ENCODE measurements at regions not wholly inside any gene's neighbourhood (a gene's known extent, or its start where the extent isn't known, plus 50 kb on each side); places are given as distances from the start of the nearest gene placed in this dataset.
"Not testable (repeated sequence)": the region's sequence is repeated elsewhere in the genome, so short reads cannot be mapped to it uniquely, and the experiment has no call there.

GRCh38 chr5:12125895-12126294, 221.6 kb upstream of the CTNND2 start:
- no peak for DNase-seq (ENCODE audit: low spot score)

- DNase-seq (ENCODE audit: low spot score): no peak
Observed at GRCh38 chr5:12119657-12120056, 215.4 kb upstream of the CTNND2 start.

GRCh38 chr5:12114075-12114474, 209.8 kb upstream of the CTNND2 start:
- no peak for DNase-seq (ENCODE audit: low spot score)

GRCh38 chr5:12113062-12113461, 208.8 kb upstream of the CTNND2 start:
- no peak for DNase-seq (ENCODE audit: low spot score)

- no peak for DNase-seq (ENCODE audit: low spot score)
Observed at GRCh38 chr5:12111261-12111660, 207.0 kb upstream of the CTNND2 start.

GRCh38 chr5:12110629-12111028, 206.4 kb upstream of the CTNND2 start:
- DNase-seq (ENCODE audit: low spot score): no peak

GRCh38 chr5:12109075-12109688, 204.9 kb upstream of the CTNND2 start:
- no peak for DNase-seq (ENCODE audit: low spot score)

GRCh38 chr5:12102151-12102550, 197.9 kb upstream of the CTNND2 start:
- DNase-seq (ENCODE audit: low spot score): no peak

GRCh38 chr5:12100542-12100941, 196.3 kb upstream of the CTNND2 start:
- DNase-seq (ENCODE audit: low spot score): peak; percentile 1

- DNase-seq (ENCODE audit: low spot score): no peak
Observed at GRCh38 chr5:12099296-12099695, 195.1 kb upstream of the CTNND2 start.

GRCh38 chr5:12095808-12096281, 191.6 kb upstream of the CTNND2 start:
- DNase-seq (ENCODE audit: low spot score): no peak

- no peak for DNase-seq (ENCODE audit: low spot score)
Observed at GRCh38 chr5:12093586-12093985, 189.3 kb upstream of the CTNND2 start.

GRCh38 chr5:12080761-12081160, 176.5 kb upstream of the CTNND2 start:
- no peak for DNase-seq (ENCODE audit: low spot score)

GRCh38 chr5:12078286-12078685, 174.0 kb upstream of the CTNND2 start:
- DNase-seq (ENCODE audit: low spot score): not testable (repeated sequence)

- DNase-seq (ENCODE audit: low spot score): no peak
Observed at GRCh38 chr5:12073426-12073825, 169.2 kb upstream of the CTNND2 start.

- no peak for DNase-seq (ENCODE audit: low spot score)
Observed at GRCh38 chr5:12072441-12072840, 168.2 kb upstream of the CTNND2 start.

- no peak for DNase-seq (ENCODE audit: low spot score)
Observed at GRCh38 chr5:12071455-12071854, 167.2 kb upstream of the CTNND2 start.

GRCh38 chr5:12023614-12024241, 119.5 kb upstream of the CTNND2 start:
- peak; percentile 43 for DNase-seq (ENCODE audit: low spot score)

GRCh38 chr5:12022444-12022843, 118.2 kb upstream of the CTNND2 start:
- DNase-seq (ENCODE audit: low spot score): no peak

GRCh38 chr5:12019306-12019705, 115.1 kb upstream of the CTNND2 start:
- no peak for DNase-seq (ENCODE audit: low spot score)

- no peak for DNase-seq (ENCODE audit: low spot score)
Observed at GRCh38 chr5:12017007-12017406, 112.8 kb upstream of the CTNND2 start.

- no peak for DNase-seq (ENCODE audit: low spot score)
Observed at GRCh38 chr5:12016159-12016746, 112.0 kb upstream of the CTNND2 start.

GRCh38 chr5:12013351-12013750, 109.1 kb upstream of the CTNND2 start:
- DNase-seq (ENCODE audit: low spot score): no peak

GRCh38 chr5:12003680-12004079, 99.4 kb upstream of the CTNND2 start:
- no peak for DNase-seq (ENCODE audit: low spot score)
